ENCODE measurements at regions not wholly inside any gene's neighbourhood (a gene's known extent, or its start where the extent isn't known, plus 50 kb on each side); places are given as distances from the start of the nearest gene placed in this dataset.

DNA sequence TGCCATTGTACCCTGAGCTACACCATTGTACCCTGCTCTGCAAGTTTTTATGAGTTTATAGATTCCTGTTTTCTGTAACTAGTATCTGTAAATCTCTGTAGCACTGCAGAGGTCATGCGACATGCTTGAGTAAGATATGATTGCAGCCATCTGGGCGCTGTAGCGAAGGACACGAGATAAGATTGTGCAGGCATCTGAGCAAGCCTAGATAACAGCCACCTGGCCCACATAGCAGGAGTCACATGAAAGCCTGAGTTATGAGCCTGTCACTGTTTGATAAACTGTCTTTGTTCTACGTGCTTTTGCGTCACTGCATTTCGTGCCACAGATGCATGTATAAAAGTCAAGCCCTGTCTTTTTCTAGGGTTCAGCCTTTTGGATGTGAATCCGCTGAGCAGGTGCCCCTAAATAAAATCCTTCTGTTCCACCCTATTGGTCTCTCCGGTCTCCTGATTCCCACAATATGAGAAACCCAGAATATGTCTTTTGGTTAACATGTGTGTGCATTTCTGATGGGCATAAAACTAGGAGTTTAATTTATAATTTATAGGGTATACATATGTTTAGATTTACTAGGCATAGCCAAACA is 327.6 kb upstream of the MAOA start:
- Histone ChIP-seq H3K27me3 (peaks cover 0 to 4% (median 0%) of the 10 kb centered on the region in 4 donors), H3K4me3 (no peak overlapping the region), H3K27ac (no peak overlapping the region), H3K4me1 (no peaks in the 10 kb centered on the region), H3K36me3 (no peaks in the 10 kb centered on the region), H3K9me3 (no peaks in the 10 kb centered on the region)
- FAIRE-seq (no peak), DNase-seq (no peak), ATAC-seq (no peak)
- TF ChIP-seq, protein P1, sequence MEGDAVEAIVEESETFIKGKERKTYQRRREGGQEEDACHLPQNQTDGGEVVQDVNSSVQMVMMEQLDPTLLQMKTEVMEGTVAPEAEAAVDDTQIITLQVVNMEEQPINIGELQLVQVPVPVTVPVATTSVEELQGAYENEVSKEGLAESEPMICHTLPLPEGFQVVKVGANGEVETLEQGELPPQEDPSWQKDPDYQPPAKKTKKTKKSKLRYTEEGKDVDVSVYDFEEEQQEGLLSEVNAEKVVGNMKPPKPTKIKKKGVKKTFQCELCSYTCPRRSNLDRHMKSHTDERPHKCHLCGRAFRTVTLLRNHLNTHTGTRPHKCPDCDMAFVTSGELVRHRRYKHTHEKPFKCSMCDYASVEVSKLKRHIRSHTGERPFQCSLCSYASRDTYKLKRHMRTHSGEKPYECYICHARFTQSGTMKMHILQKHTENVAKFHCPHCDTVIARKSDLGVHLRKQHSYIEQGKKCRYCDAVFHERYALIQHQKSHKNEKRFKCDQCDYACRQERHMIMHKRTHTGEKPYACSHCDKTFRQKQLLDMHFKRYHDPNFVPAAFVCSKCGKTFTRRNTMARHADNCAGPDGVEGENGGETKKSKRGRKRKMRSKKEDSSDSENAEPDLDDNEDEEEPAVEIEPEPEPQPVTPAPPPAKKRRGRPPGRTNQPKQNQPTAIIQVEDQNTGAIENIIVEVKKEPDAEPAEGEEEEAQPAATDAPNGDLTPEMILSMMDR (IDR thresholded peaks at IDR 0.05), result no peak
- 28 to 50% methylated on average over 9 of the region's 9 CpGs for WGBS, 2 donors
- intact Hi-C loops (cut with DNase I), result no loop called here

DNA sequence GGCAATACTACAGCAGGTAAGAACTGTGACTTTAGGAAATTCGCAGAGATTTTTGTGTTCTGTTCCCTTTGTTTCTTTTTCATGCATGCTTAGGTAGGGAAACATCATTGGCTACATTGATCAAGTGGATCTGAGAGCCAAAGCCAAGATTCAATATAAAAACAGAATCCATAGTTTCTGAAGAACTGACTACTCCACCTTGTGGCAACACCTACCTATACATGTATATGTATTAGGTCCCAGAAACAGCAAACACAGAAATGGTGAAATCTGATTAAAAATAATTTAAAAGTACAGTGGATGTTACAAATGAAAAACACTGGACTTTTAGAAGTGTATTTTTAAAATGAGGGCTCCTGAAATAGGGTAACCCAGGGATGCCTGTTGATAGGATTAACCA is 322.6 kb upstream of the MAOA start:
- FAIRE-seq, result no peak
- DNase-seq, result no peak

DNA sequence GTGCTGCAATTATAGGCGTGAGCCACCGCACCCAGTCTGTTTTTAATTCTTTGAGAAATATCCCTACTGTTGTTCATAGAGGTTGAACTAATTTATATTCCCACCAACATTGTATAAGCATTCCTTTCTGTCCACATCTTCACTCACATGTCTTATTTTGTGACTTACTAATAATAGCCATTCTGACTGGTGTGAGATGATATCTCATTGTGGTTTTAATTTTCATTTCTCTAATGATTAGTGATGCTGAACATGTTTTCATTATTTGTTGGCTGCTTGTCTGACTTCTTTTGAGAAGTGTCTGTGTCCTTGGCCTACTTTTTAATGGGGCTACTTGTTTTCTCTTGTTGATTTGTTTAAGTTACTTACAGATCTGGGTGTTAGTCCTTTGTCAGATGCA is 310.9 kb upstream of the MAOA start:
- TF ChIP-seq, protein P1 (IDR thresholded peaks at IDR 0.05), result no peak
- Histone ChIP-seq H3K36me3 (no peaks in the 10 kb centered on the region), H3K4me3 (no peak overlapping the region), H3K27ac (no peak overlapping the region), H3K27me3 (peaks cover 0 to 9% (median 5%) of the 10 kb centered on the region in 4 donors), H3K9me3 (no peaks in the 10 kb centered on the region), H3K4me1 (no peaks in the 10 kb centered on the region)
- WGBS, 2 donors, result 75 to 84% methylated on average over 2 of the region's 2 CpGs
- intact Hi-C loops (cut with DNase I), result no loop called here
- no peak for ATAC-seq
- FAIRE-seq, result no peak
- DNase-seq, result no peak

More for the DNA sequence above, 322.6 kb upstream of the MAOA start:
- no peaks in the 10 kb centered on the region for H3K4me1 ChIP-seq
- intact Hi-C loops (cut with DNase I), result no loop called here
- no peak overlapping the region for H3K27ac ChIP-seq
- H3K4me3 ChIP-seq, result no peak overlapping the region
- H3K36me3 ChIP-seq, result no peaks in the 10 kb centered on the region
- peaks cover 0 to 7% (median 0%) of the 10 kb centered on the region in 4 donors for H3K27me3 ChIP-seq
- WGBS, 2 donors, result 70 to 73% methylated on average over 1 of the region's 1 CpG
- TF ChIP-seq, protein P1 (IDR thresholded peaks at IDR 0.05), result peak in 1 of 4 donors; percentile 10
- ATAC-seq, result no peak
- no peaks in the 10 kb centered on the region for H3K9me3 ChIP-seq

DNA sequence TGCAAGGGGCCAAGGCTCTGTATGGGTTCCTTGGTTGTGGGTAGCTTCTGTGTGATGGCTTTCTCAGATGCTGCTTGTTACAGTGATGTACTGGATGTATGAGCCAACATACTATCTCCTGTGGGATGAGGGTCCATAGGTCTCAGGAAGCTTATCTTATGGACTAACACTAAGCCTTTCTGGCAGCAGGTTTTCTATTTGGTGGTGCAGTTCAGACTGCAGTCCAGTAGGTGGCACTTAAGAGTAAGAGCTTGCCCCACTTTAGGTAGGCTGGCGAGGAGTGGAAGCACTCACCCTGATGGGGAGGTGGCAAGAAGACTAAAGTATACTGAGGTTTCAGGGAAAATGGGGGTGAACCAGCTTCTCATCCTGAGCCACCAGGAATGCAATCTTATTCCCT is 306.7 kb upstream of the MAOA start:
- TF ChIP-seq, protein P1 (IDR thresholded peaks at IDR 0.05), result peak; percentile 36 to 66 (median 53)
- Histone ChIP-seq H3K36me3 (no peaks in the 10 kb centered on the region), H3K9me3 (no peaks in the 10 kb centered on the region), H3K4me1 (no peaks in the 10 kb centered on the region), H3K4me3 (no peak overlapping the region), H3K27me3 (peaks cover 0 to 9% (median 5%) of the 10 kb centered on the region in 4 donors), H3K27ac (no peak overlapping the region)
- intact Hi-C loops (cut with DNase I), result no loop called here
- 11 to 19% methylated on average over 1 of the region's 1 CpG for WGBS, 2 donors
- FAIRE-seq (peak; percentile 61), ATAC-seq (peak; percentile 48 to 85 (median 60)), DNase-seq (peak in 4 of 6 donors; percentile 2 to 49 (median 22))

DNA sequence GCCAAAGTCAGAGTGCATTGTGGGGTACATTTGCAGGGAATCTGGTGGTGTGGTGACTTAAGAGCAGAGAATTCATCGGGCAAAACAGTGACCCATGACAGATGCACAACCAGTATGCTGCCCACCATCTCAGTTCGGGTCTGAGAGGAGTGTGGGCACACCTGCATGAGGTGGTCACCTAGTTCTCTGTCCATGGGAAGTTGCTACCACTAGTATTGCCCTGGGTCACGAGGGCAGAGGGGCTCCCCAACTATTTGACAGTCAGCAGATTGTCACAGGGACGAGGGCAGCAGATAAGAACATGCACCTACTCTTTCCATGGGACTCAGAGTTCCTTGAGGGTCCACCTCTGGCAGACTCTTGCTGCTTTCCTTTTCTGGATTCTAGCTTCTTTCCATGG is 305.2 kb upstream of the MAOA start:
- TF ChIP-seq, protein P1 (IDR thresholded peaks at IDR 0.05), result no peak
- Histone ChIP-seq H3K27me3 (peaks cover 0 to 9% (median 5%) of the 10 kb centered on the region in 4 donors), H3K27ac (no peak overlapping the region), H3K36me3 (no peaks in the 10 kb centered on the region), H3K4me3 (no peak overlapping the region), H3K4me1 (no peaks in the 10 kb centered on the region), H3K9me3 (no peaks in the 10 kb centered on the region)
- no peak for ATAC-seq
- no peak for DNase-seq
- intact Hi-C loops (cut with DNase I), result no loop called here
- no peak for FAIRE-seq
- 44 to 61% methylated on average over 4 of the region's 4 CpGs for WGBS, 2 donors
